ENCODE measurements at regions not wholly inside any gene's neighbourhood (a gene's known extent, or its start where the extent isn't known, plus 50 kb on each side); places are given as distances from the start of the nearest gene placed in this dataset.

- DNase-seq = no peak
- Histone ChIP-seq H3K9ac (ENCODE audit: low read length) (no peak overlapping the region), H3K4me1 (ENCODE audit: control insufficient read depth in 2 of 2, insufficient read depth in 2 of 2, low read length in 2 of 2) (no peaks in the 10 kb centered on the region), H3K79me2 (ENCODE audit: control insufficient read depth, insufficient read depth, low read length) (no peaks in the 10 kb centered on the region), H3K4me3 (ENCODE audit: control extremely low read depth in 1 of 5, extremely low read depth in 1 of 5, insufficient read depth in 1 of 5, low read depth in 2 of 5, low read length in 4 of 5) (no peak overlapping the region), H3K4me2 (replicated peaks; ENCODE audit: low read depth, low read length, poor library complexity, severe bottlenecking) (no peak overlapping the region), H3K36me3 (replicated peaks in 1 of 2; ENCODE audit: control extremely low read depth in 1 of 2, control insufficient read depth in 1 of 2, extremely low read depth in 1 of 2, insufficient read depth in 2 of 2, low read length in 1 of 2) (no peaks in the 10 kb centered on the region), H3K9me3 (ENCODE audit: control extremely low read depth in 1 of 3, control insufficient read depth in 2 of 3, insufficient read depth in 1 of 3, low read length in 2 of 3) (no peaks in the 10 kb centered on the region), H3K27me3 (replicated peaks in 1 of 4; ENCODE audit: control extremely low read depth in 1 of 4, control insufficient read depth in 3 of 4, insufficient read depth in 4 of 4, low read length in 3 of 4) (no peaks in the 10 kb centered on the region), H3K27ac (ENCODE audit: low read length in 2 of 2) (no peak overlapping the region), H2AFZ (ENCODE audit: insufficient read depth, low read depth, low read length, poor library complexity, severe bottlenecking) (no peak overlapping the region), H4K20me1 (ENCODE audit: control insufficient read depth, insufficient read depth, low read length, poor library complexity, severe bottlenecking) (no peaks in the 10 kb centered on the region)
- no peak overlapping the region for H3K4me3 Mint-ChIP-seq
- H3K9me3 Mint-ChIP-seq (ENCODE audit: insufficient read depth) = no peaks in the 10 kb centered on the region
- ChIA-PET CTCF (no interaction called here), POLR2A (no interaction called here)
- no peak for ATAC-seq (ENCODE audit: low read depth)
- intact Hi-C loops (cut with micrococcal nuclease) = no loop called here
- TF ChIP-seq EZH2 (IDR thresholded peaks at IDR 0.05; ENCODE audit: borderline replicate concordance, insufficient read depth, low read depth, low read length, poor library complexity, severe bottlenecking) (no peak), CTCF (IDR thresholded peaks at IDR 0.05) (no peak)
- peaks cover 2% of the 10 kb centered on the region for H3K4me1 Mint-ChIP-seq
- H3K27ac Mint-ChIP-seq = no peak overlapping the region
- no CpG with 5 or more reads among the region's 4 CpGs for WGBS (ENCODE audit: insufficient coverage)
- peaks cover 22% of the 10 kb centered on the region for H3K27me3 Mint-ChIP-seq
Measured at GRCh38 chr4:185956544-185956940, 112.4 kb upstream of the TLR3 start.

- CTCF ChIA-PET = no interaction called here
Measured at GRCh38 chr4:185958094-185958747, 110.7 kb upstream of the TLR3 start.

More at GRCh38 chr4:185958094-185958747, 110.7 kb upstream of the TLR3 start:
- Mint-ChIP-seq H3K27me3 (peaks cover 17% of the 10 kb centered on the region), H3K27ac (no peak overlapping the region), H3K4me1 (peaks cover 2% of the 10 kb centered on the region), H3K9me3 (ENCODE audit: insufficient read depth) (no peaks in the 10 kb centered on the region), H3K4me3 (no peak overlapping the region)
- H3K9me3 ChIP-seq (ENCODE audit: control extremely low read depth in 1 of 3, control insufficient read depth in 2 of 3, insufficient read depth in 1 of 3, low read length in 2 of 3) = no peaks in the 10 kb centered on the region
- H3K9ac ChIP-seq (ENCODE audit: low read length) = no peak overlapping the region
- TF ChIP-seq EZH2 (IDR thresholded peaks at IDR 0.05; ENCODE audit: borderline replicate concordance, insufficient read depth, low read depth, low read length, poor library complexity, severe bottlenecking) (no peak), CTCF (IDR thresholded peaks at IDR 0.05) (no peak)
- no peak overlapping the region for H3K4me2 ChIP-seq (replicated peaks; ENCODE audit: low read depth, low read length, poor library complexity, severe bottlenecking)
- no peaks in the 10 kb centered on the region for H4K20me1 ChIP-seq (ENCODE audit: control insufficient read depth, insufficient read depth, low read length, poor library complexity, severe bottlenecking)
- H3K27me3 ChIP-seq (replicated peaks in 1 of 4; ENCODE audit: control extremely low read depth in 1 of 4, control insufficient read depth in 3 of 4, insufficient read depth in 4 of 4, low read length in 3 of 4) = no peaks in the 10 kb centered on the region
- no peak overlapping the region for H2AFZ ChIP-seq (ENCODE audit: insufficient read depth, low read depth, low read length, poor library complexity, severe bottlenecking)
- intact Hi-C loops (cut with micrococcal nuclease) = no loop called here
- H3K36me3 ChIP-seq (replicated peaks in 1 of 2; ENCODE audit: control extremely low read depth in 1 of 2, control insufficient read depth in 1 of 2, extremely low read depth in 1 of 2, insufficient read depth in 2 of 2, low read length in 1 of 2) = no peaks in the 10 kb centered on the region
- ATAC-seq (ENCODE audit: low read depth) (no peak), DNase-seq (no peak)
- H3K79me2 ChIP-seq (ENCODE audit: control insufficient read depth, insufficient read depth, low read length) = no peaks in the 10 kb centered on the region
- H3K4me1 ChIP-seq (ENCODE audit: control insufficient read depth in 2 of 2, insufficient read depth in 2 of 2, low read length in 2 of 2) = no peaks in the 10 kb centered on the region
- no peak overlapping the region for H3K27ac ChIP-seq (ENCODE audit: low read length in 2 of 2)
- H3K4me3 ChIP-seq (ENCODE audit: control extremely low read depth in 1 of 5, extremely low read depth in 1 of 5, insufficient read depth in 1 of 5, low read depth in 2 of 5, low read length in 4 of 5) = no peak overlapping the region
- no CpG with 5 or more reads among the region's 3 CpGs for WGBS (ENCODE audit: insufficient coverage)
- POLR2A ChIA-PET = no interaction called here
